ENCODE measurements at regions not wholly inside any gene's neighbourhood (a gene's known extent, or its start where the extent isn't known, plus 50 kb on each side); places are given as distances from the start of the nearest gene placed in this dataset.

DNA sequence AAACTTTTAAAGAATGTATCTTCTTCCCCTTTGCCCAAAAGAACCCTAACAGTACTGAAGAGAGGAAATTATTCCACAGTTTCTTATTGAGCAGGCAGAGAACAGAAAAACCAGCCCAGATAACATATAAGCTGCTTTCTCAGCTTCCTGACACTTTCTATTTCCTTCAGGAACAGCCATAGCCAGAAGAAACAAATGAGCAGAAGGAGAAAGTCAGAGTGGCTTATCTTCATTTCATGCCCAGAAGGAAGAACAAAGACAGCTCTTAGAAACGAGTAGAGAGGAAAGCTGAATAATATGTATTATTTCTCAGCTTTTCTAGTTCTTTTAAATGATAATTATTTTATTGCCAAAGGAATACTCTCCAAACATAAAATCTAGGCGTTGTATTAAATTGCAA lies 793.7 kb downstream of the GRIK2 start:
- TF ChIP-seq, protein P1, sequence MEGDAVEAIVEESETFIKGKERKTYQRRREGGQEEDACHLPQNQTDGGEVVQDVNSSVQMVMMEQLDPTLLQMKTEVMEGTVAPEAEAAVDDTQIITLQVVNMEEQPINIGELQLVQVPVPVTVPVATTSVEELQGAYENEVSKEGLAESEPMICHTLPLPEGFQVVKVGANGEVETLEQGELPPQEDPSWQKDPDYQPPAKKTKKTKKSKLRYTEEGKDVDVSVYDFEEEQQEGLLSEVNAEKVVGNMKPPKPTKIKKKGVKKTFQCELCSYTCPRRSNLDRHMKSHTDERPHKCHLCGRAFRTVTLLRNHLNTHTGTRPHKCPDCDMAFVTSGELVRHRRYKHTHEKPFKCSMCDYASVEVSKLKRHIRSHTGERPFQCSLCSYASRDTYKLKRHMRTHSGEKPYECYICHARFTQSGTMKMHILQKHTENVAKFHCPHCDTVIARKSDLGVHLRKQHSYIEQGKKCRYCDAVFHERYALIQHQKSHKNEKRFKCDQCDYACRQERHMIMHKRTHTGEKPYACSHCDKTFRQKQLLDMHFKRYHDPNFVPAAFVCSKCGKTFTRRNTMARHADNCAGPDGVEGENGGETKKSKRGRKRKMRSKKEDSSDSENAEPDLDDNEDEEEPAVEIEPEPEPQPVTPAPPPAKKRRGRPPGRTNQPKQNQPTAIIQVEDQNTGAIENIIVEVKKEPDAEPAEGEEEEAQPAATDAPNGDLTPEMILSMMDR (IDR thresholded peaks at IDR 0.05; ENCODE audit: borderline replicate concordance, extremely low read depth, low read length, poor library complexity, severe bottlenecking): no peak
- no peak for TF ChIP-seq EZH2 (IDR thresholded peaks at IDR 0.05; ENCODE audit: borderline replicate concordance, low read depth, low read length, severe bottlenecking)
